Choroid plexus epithelial cell (primary cell): ENCODE measurements at regions not wholly inside any gene's neighbourhood (a gene's known extent, or its start where the extent isn't known, plus 50 kb on each side); places are given as distances from the start of the nearest gene placed in this dataset.
A peak's percentile ranks its signal among the peaks of the same experiment; 100 is the strongest.

Experiments
- DNase-seq: peaks from one replicate; pipeline ENCODE4 v3.0.0-alpha.2; 2010; ENCODE audit warnings: low read depth
- H3K4me3 ChIP-seq: 2 replicates; pipeline ENCODE4 v1.5.1; 2011; ENCODE audit warnings: low read depth, mild to moderate bottlenecking, control low read depth, low read length, moderate library complexity
- CTCF ChIP-seq: conservative IDR thresholded peaks from 2 replicates; pipeline ENCODE4 v1.5.1; 2011; ENCODE audit warnings: low read depth, mild to moderate bottlenecking, control low read depth, inconsistent platforms, low read length, moderate library complexity

GRCh38 chr10:94105226-94105625, 111.5 kb downstream of the PLCE1 start:
- TF ChIP-seq CTCF = no peak
- no peak overlapping the region for H3K4me3 ChIP-seq
- DNase-seq = no peak

- no peak overlapping the region for H3K4me3 ChIP-seq
- no peak for DNase-seq
- TF ChIP-seq CTCF = no peak
Measured at GRCh38 chr10:94107191-94107590, 113.5 kb downstream of the PLCE1 start.

- no peak overlapping the region for H3K4me3 ChIP-seq
- peak; percentile 82 for DNase-seq
- no peak for TF ChIP-seq CTCF
Measured at GRCh38 chr10:94108200-94108599, 114.5 kb downstream of the PLCE1 start.

GRCh38 chr10:94111367-94111766, 117.6 kb downstream of the PLCE1 start:
- no peak overlapping the region for H3K4me3 ChIP-seq
- TF ChIP-seq CTCF = no peak
- DNase-seq = no peak

GRCh38 chr10:94112321-94112720, 118.6 kb downstream of the PLCE1 start:
- DNase-seq = no peak
- TF ChIP-seq CTCF = no peak

GRCh38 chr10:94115725-94116124, 122.0 kb downstream of the PLCE1 start:
- TF ChIP-seq CTCF = no peak
- peak; percentile 15 for DNase-seq
- no peak overlapping the region for H3K4me3 ChIP-seq

More at GRCh38 chr10:94112321-94112720, 118.6 kb downstream of the PLCE1 start:
- no peak overlapping the region for H3K4me3 ChIP-seq

- no peak for TF ChIP-seq CTCF
- no peak overlapping the region for H3K4me3 ChIP-seq
- no peak for DNase-seq
Measured at GRCh38 chr10:94116848-94117247, 123.1 kb downstream of the PLCE1 start.
